ENCODE measurements at regions not wholly inside any gene's neighbourhood (a gene's known extent, or its start where the extent isn't known, plus 50 kb on each side); places are given as distances from the start of the nearest gene placed in this dataset.

GRCh38 chr21:24205319-24205718 is 1402.0 kb downstream of the MRPL39 start:
- no peak for TF ChIP-seq POLR2A (IDR thresholded peaks at IDR 0.05)
- TF ChIP-seq CTCF (IDR thresholded peaks at IDR 0.05) = no peak
- no peak for TF ChIP-seq POLR2AphosphoS5 (IDR thresholded peaks at IDR 0.05)
